Caco-2 (cell line): ENCODE measurements at regions not wholly inside any gene's neighbourhood (a gene's known extent, or its start where the extent isn't known, plus 50 kb on each side); places are given as distances from the start of the nearest gene placed in this dataset.

Experiments used
- BruUV-seq: library from RNA; stranded (reverse); fragments of 400-500 nt; replicated peaks from 2 replicates; lab custom pipeline; 2021; lab: Mats Ljungman, UMichigan
- CTCF ChIA-PET: fragments of 300-600 bp; sonication (Branson Sonifier 250); formaldehyde crosslinking; loops from one replicate; lab custom pipeline; 2022; ENCODE audit warnings: antibody characterized with exemption; lab: Charles Lee
- POLR2A ChIA-PET: fragments of 300-600 bp; sonication (Branson Sonifier 250); formaldehyde crosslinking; loops from one replicate; lab custom pipeline; 2022; ENCODE audit warnings: antibody characterized with exemption; lab: Charles Lee
- DNase-seq, 2 experiments: peaks; one replicate each; pipeline versions ENCODE4 v3.0.0 to v3.0.0-alpha.2; 2020 to 2022
- H3K27me3 ChIP-seq: replicated peaks from 2 replicates; pipeline ENCODE4 v1.6.0; 2011; ENCODE audit warnings: low read length; ENCODE audit not compliant: control insufficient read depth, insufficient read depth
- H3K36me3 ChIP-seq: 2 replicates; pipeline ENCODE4 v1.5.1; 2011; ENCODE audit warnings: low read length; ENCODE audit not compliant: control insufficient read depth, insufficient read depth
- H3K4me1 ChIP-seq: fragments of 250-450 bp; sonication (Bioruptor Pico); 2 replicates; pipeline ENCODE4 v1.5.1; 2020; ENCODE audit warnings: mild to moderate bottlenecking
- H3K4me3 ChIP-seq: 2 replicates; pipeline ENCODE4 v1.5.1; 2011; ENCODE audit warnings: low read depth, mild to moderate bottlenecking, control low read depth, low read length
- H3K9me3 ChIP-seq: fragments of 250-450 bp; sonication (Bioruptor Pico); 2 replicates; pipeline ENCODE4 v1.5.1; 2020; ENCODE audit warnings: mild to moderate bottlenecking, moderate library complexity
- H3K27ac Mint-ChIP-seq: one replicate; pipeline ENCODE4 v1.8.0; 2022; ENCODE audit warnings: mixed read lengths; ENCODE audit not compliant: unreplicated experiment
- H3K27me3 Mint-ChIP-seq: one replicate; pipeline ENCODE4 v1.8.0; 2022; ENCODE audit warnings: mixed read lengths; ENCODE audit not compliant: insufficient read depth, unreplicated experiment
- H3K36me3 Mint-ChIP-seq: one replicate; pipeline ENCODE4 v1.8.0; 2022; ENCODE audit warnings: mild to moderate bottlenecking, mixed read lengths; ENCODE audit not compliant: insufficient read depth, unreplicated experiment
- H3K4me1 Mint-ChIP-seq: one replicate; pipeline ENCODE4 v1.8.0; 2022; ENCODE audit warnings: low read depth, mixed read lengths; ENCODE audit not compliant: unreplicated experiment
- H3K4me3 Mint-ChIP-seq: one replicate; pipeline ENCODE4 v1.8.0; 2022; ENCODE audit warnings: mild to moderate bottlenecking, moderate library complexity, mixed read lengths; ENCODE audit not compliant: unreplicated experiment
- H3K9me3 Mint-ChIP-seq: one replicate; pipeline ENCODE4 v1.8.0; 2022; ENCODE audit warnings: mixed read lengths; ENCODE audit not compliant: unreplicated experiment
- intact Hi-C: fragments of 100-400 bp; cut with micrococcal nuclease; formaldehyde crosslinking; loops from one replicate; pipeline ENCODE4 v1.10.0; 2022; ENCODE audit not compliant: unreplicated experiment
- TF ChIP-seq, protein P1 (sequence below), 2 experiments: fragments of 200-600 bp in 1 of 2; IDR thresholded peaks; 1 replicate in 1 of 2; 2 replicates in 1 of 2; pipeline versions ENCODE4 v1.5.1 to v1.8.0; 2011 to 2022; ENCODE audit warnings: antibody characterized with exemption in 1 of 2, control low read depth in 1 of 2, inconsistent platforms in 1 of 2, low read depth in 1 of 2, low read length in 1 of 2, mild to moderate bottlenecking in 1 of 2, moderate library complexity in 1 of 2; ENCODE audit not compliant: insufficient read depth in 1 of 2, severe bottlenecking in 1 of 2, unreplicated experiment in 1 of 2

- Mint-ChIP-seq H3K27me3 (peaks cover 32% of the 10 kb centered on the region), H3K36me3 (no peaks in the 10 kb centered on the region), H3K27ac (no peak overlapping the region), H3K4me3 (no peak overlapping the region), H3K4me1 (no peaks in the 10 kb centered on the region), H3K9me3 (no peaks in the 10 kb centered on the region)
- POLR2A ChIA-PET = no interaction called here
- intact Hi-C loops = no loop called here
- Histone ChIP-seq H3K36me3 (no peaks in the 10 kb centered on the region), H3K27me3 (no peaks in the 10 kb centered on the region; the same call in 1 of the 2 replicates), H3K4me3 (no peak overlapping the region), H3K9me3 (no peaks in the 10 kb centered on the region), H3K4me1 (no peaks in the 10 kb centered on the region)
- DNase-seq = no peak
- TF ChIP-seq, protein P1, sequence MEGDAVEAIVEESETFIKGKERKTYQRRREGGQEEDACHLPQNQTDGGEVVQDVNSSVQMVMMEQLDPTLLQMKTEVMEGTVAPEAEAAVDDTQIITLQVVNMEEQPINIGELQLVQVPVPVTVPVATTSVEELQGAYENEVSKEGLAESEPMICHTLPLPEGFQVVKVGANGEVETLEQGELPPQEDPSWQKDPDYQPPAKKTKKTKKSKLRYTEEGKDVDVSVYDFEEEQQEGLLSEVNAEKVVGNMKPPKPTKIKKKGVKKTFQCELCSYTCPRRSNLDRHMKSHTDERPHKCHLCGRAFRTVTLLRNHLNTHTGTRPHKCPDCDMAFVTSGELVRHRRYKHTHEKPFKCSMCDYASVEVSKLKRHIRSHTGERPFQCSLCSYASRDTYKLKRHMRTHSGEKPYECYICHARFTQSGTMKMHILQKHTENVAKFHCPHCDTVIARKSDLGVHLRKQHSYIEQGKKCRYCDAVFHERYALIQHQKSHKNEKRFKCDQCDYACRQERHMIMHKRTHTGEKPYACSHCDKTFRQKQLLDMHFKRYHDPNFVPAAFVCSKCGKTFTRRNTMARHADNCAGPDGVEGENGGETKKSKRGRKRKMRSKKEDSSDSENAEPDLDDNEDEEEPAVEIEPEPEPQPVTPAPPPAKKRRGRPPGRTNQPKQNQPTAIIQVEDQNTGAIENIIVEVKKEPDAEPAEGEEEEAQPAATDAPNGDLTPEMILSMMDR (IDR thresholded peaks at IDR 0.05; ENCODE audit: insufficient read depth in 1 of 2, low read depth in 1 of 2, low read length in 1 of 2, severe bottlenecking in 1 of 2, unreplicated experiment in 1 of 2) = no peak
- CTCF ChIA-PET = no interaction called here
- BruUV-seq = no TSS peak
Measured at GRCh38 chr2:217027414-217027813, 167.6 kb upstream of the TNP1 start.

GRCh38 chr2:217026569-217026968 lies 166.7 kb upstream of the TNP1 start:
- BruUV-seq = no TSS peak
- Mint-ChIP-seq H3K4me3 (no peak overlapping the region), H3K36me3 (no peaks in the 10 kb centered on the region), H3K9me3 (no peaks in the 10 kb centered on the region), H3K27me3 (peaks cover 27% of the 10 kb centered on the region), H3K27ac (no peak overlapping the region), H3K4me1 (no peaks in the 10 kb centered on the region)
- ChIA-PET CTCF (no interaction called here), POLR2A (no interaction called here)
- Histone ChIP-seq H3K4me3 (no peak overlapping the region), H3K36me3 (no peaks in the 10 kb centered on the region), H3K4me1 (no peaks in the 10 kb centered on the region), H3K27me3 (no peaks in the 10 kb centered on the region), H3K9me3 (no peaks in the 10 kb centered on the region)
- DNase-seq = no peak
- TF ChIP-seq, protein P1 (IDR thresholded peaks at IDR 0.05; ENCODE audit: insufficient read depth in 1 of 2, low read depth in 1 of 2, low read length in 1 of 2, severe bottlenecking in 1 of 2, unreplicated experiment in 1 of 2) = no peak
- intact Hi-C loops = no loop called here

DNA sequence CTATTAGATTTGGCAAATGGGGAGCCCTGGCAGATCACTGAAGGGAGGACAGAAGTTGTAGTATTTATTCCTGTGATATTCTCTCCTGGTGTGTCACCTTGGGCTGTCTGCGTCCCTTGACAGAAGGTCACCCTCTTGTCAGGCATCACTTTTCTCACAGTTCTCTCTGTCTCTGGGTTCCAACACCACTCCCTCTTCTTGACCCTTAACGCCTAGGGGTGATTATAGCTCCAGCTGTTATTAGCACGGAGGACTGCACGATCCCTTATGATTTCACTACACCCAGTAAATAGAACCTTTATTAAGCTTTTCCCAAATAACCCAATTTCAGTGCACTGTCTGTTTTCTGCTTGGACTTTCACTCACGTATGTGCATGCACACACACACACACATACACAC lies 166.3 kb upstream of the TNP1 start:
- Mint-ChIP-seq H3K4me1 (no peaks in the 10 kb centered on the region), H3K4me3 (no peak overlapping the region), H3K9me3 (no peaks in the 10 kb centered on the region), H3K36me3 (no peaks in the 10 kb centered on the region), H3K27me3 (peaks cover 27% of the 10 kb centered on the region), H3K27ac (no peak overlapping the region)
- H3K9me3 ChIP-seq = no peaks in the 10 kb centered on the region
- TF ChIP-seq, protein P1 (IDR thresholded peaks at IDR 0.05; ENCODE audit: insufficient read depth in 1 of 2, low read depth in 1 of 2, low read length in 1 of 2, severe bottlenecking in 1 of 2, unreplicated experiment in 1 of 2) = no peak
- CTCF ChIA-PET = no interaction called here
- H3K4me1 ChIP-seq = no peaks in the 10 kb centered on the region
- H3K36me3 ChIP-seq = no peaks in the 10 kb centered on the region
- POLR2A ChIA-PET = no interaction called here
- H3K27me3 ChIP-seq = no peaks in the 10 kb centered on the region
- intact Hi-C loops = no loop called here
- no peak for DNase-seq
- BruUV-seq = no TSS peak
- H3K4me3 ChIP-seq = no peak overlapping the region
